A673 (cell line): ENCODE measurements at regions not wholly inside any gene's neighbourhood (a gene's known extent, or its start where the extent isn't known, plus 50 kb on each side); places are given as distances from the start of the nearest gene placed in this dataset.
"Not testable (repeated sequence)": the region's sequence is repeated elsewhere in the genome, so short reads cannot be mapped to it uniquely, and the experiment has no call there.

Experiments used
- BruUV-seq: library from RNA; stranded (reverse); fragments of 400-500 nt; replicated peaks from 2 replicates; lab custom pipeline; 2021; lab: Mats Ljungman, UMichigan
- CTCF ChIA-PET: fragments of 300-600 bp; sonication (Branson Sonifier 250); formaldehyde crosslinking; loops from one replicate; lab custom pipeline; 2022; ENCODE audit warnings: antibody characterized with exemption; lab: Charles Lee
- POLR2A ChIA-PET: fragments of 300-600 bp; sonication (Branson Sonifier 250); formaldehyde crosslinking; loops from one replicate; lab custom pipeline; 2022; ENCODE audit warnings: antibody characterized with exemption; ENCODE audit not compliant: low non-redundant PET; lab: Charles Lee
- DNase-seq: peaks from one replicate; pipeline ENCODE4 v3.0.0-alpha.2; 2015; ENCODE audit warnings: low spot score
- H3K27ac ChIP-seq: fragments of 200-600 bp; sonication (generic); 2 replicates; pipeline ENCODE4 v1.5.1; 2016; ENCODE audit warnings: mixed run types, low read depth, mild to moderate bottlenecking, mixed read lengths, antibody characterized with exemption, low read length; ENCODE audit not compliant: poor library complexity, severe bottlenecking
- H3K27me3 ChIP-seq: fragments of 200-600 bp; sonication (generic); replicated peaks from 2 replicates; pipeline ENCODE4 v1.6.1; 2017; ENCODE audit warnings: mixed run types, low read depth, mild to moderate bottlenecking, mixed read lengths, antibody characterized with exemption, low read length; ENCODE audit not compliant: insufficient read depth, poor library complexity
- H3K36me3 ChIP-seq: fragments of 200-600 bp; sonication (generic); 2 replicates; pipeline ENCODE4 v1.6.1; 2016; ENCODE audit warnings: mixed run types, mild to moderate bottlenecking, mixed read lengths, antibody characterized with exemption, low read length; ENCODE audit not compliant: insufficient read depth, poor library complexity, severe bottlenecking
- H3K4me1 ChIP-seq: fragments of 200-600 bp; sonication (generic); 2 replicates; pipeline ENCODE4 v1.6.1; 2017; ENCODE audit warnings: mixed run types, mild to moderate bottlenecking, mixed read lengths, antibody characterized with exemption, low read length; ENCODE audit not compliant: insufficient read depth, poor library complexity, severe bottlenecking
- H3K4me3 ChIP-seq: fragments of 200-600 bp; sonication (generic); 2 replicates; pipeline ENCODE4 v1.5.1; 2016; ENCODE audit warnings: low read depth, mixed run types, mild to moderate bottlenecking, mixed read lengths, low read length; ENCODE audit not compliant: poor library complexity, severe bottlenecking
- H3K9me3 ChIP-seq: fragments of 200-600 bp; sonication (generic); 2 replicates; pipeline ENCODE4 v1.6.1; 2016; ENCODE audit warnings: mixed run types, low read depth, mild to moderate bottlenecking, mixed read lengths, antibody characterized with exemption, low read length; ENCODE audit not compliant: poor library complexity, severe bottlenecking
- CTCF ChIP-seq: fragments of 300-800, 200-600 bp; sonication (generic); conservative IDR thresholded peaks from 2 replicates; pipeline ENCODE4 v1.5.1; 2017; ENCODE audit warnings: low read depth, mild to moderate bottlenecking, antibody characterized with exemption, low read length, moderate library complexity, mixed read lengths
- EZH2 ChIP-seq: fragments of 200-600 bp; sonication (generic); IDR thresholded peaks from 2 replicates; pipeline ENCODE4 v1.6.1; 2017; ENCODE audit warnings: borderline replicate concordance, low read depth, mild to moderate bottlenecking, mixed read lengths, antibody characterized with exemption, low read length; ENCODE audit not compliant: poor library complexity, severe bottlenecking
- intact Hi-C: fragments of 100-400 bp; cut with micrococcal nuclease; formaldehyde crosslinking; loops from one replicate; pipeline ENCODE4 v1.10.0; 2022; ENCODE audit not compliant: unreplicated experiment

- no peak overlapping the region for H3K27ac ChIP-seq
- TF ChIP-seq EZH2 (no peak), CTCF (no peak)
- H3K4me1 ChIP-seq: no peaks in the 10 kb centered on the region
- no peak overlapping the region for H3K4me3 ChIP-seq
- ChIA-PET CTCF (no interaction called here), POLR2A (no interaction called here)
- BruUV-seq: no TSS peak
- no peaks in the 10 kb centered on the region for H3K9me3 ChIP-seq
- H3K36me3 ChIP-seq: no peaks in the 10 kb centered on the region
- intact Hi-C loops: no loop called here
- no peaks in the 10 kb centered on the region for H3K27me3 ChIP-seq
- no peak for DNase-seq
Measured at GRCh38 chr5:19285286-19285685, 702.7 kb downstream of the CDH18 start.

GRCh38 chr5:19287548-19288277, 700.3 kb downstream of the CDH18 start:
- H3K4me1 ChIP-seq, DNase-seq, H3K9me3 ChIP-seq, H3K4me3 ChIP-seq, CTCF ChIA-PET, H3K27ac ChIP-seq, H3K27me3 ChIP-seq, intact Hi-C loops, POLR2A ChIA-PET, H3K36me3 ChIP-seq, BruUV-seq: not testable (repeated sequence)

- POLR2A ChIA-PET, H3K27me3 ChIP-seq, H3K27ac ChIP-seq, H3K4me1 ChIP-seq, H3K9me3 ChIP-seq, H3K36me3 ChIP-seq, H3K4me3 ChIP-seq, BruUV-seq, CTCF ChIA-PET, DNase-seq, intact Hi-C loops: not testable (repeated sequence)
Measured at GRCh38 chr5:19288311-19288710, 699.7 kb downstream of the CDH18 start.

- Histone ChIP-seq H3K4me1 (no peaks in the 10 kb centered on the region), H3K27ac (no peak overlapping the region), H3K36me3 (no peaks in the 10 kb centered on the region), H3K9me3 (peaks cover 7% of the 10 kb centered on the region), H3K27me3 (no peaks in the 10 kb centered on the region), H3K4me3 (no peak overlapping the region)
- ChIA-PET CTCF (no interaction called here), POLR2A (no interaction called here)
- DNase-seq: no peak
- intact Hi-C loops: no loop called here
- TF ChIP-seq EZH2: no peak
- no peak for TF ChIP-seq CTCF
- BruUV-seq: no TSS peak
Measured at GRCh38 chr5:19297934-19298333, 690.1 kb downstream of the CDH18 start.
